GM12891 (cell line): ENCODE measurements at regions not wholly inside any gene's neighbourhood (a gene's known extent, or its start where the extent isn't known, plus 50 kb on each side); places are given as distances from the start of the nearest gene placed in this dataset.
"Not testable (repeated sequence)": the region's sequence is repeated elsewhere in the genome, so short reads cannot be mapped to it uniquely, and the experiment has no call there.

ENCODE experiments used
- DNase-seq: peaks from one replicate; pipeline ENCODE4 v3.0.0; 2011; ENCODE audit warnings: low spot score; ENCODE audit not compliant: insufficient read length
- FAIRE-seq: peaks from 2 replicates; lab custom pipeline; 2011; peaks lifted over from hg19 to GRCh38; lab: Jason Lieb, UNC
- PAX5 ChIP-seq: IDR thresholded peaks from 2 replicates; pipeline ENCODE4 v1.6.1; 2011; ENCODE audit warnings: low read length, moderate library complexity, mild to moderate bottlenecking; ENCODE audit not compliant: insufficient read depth, severe bottlenecking
- POLR2A ChIP-seq: IDR thresholded peaks from 2 replicates; pipeline ENCODE4 v1.6.1; 2011; ENCODE audit warnings: low read depth, low read length, control low read depth
- POLR2AphosphoS5 ChIP-seq: IDR thresholded peaks from 2 replicates; pipeline ENCODE4 v1.6.1; 2011; ENCODE audit warnings: low read depth, low read length, control low read depth
- POU2F2 ChIP-seq: IDR thresholded peaks from 2 replicates; pipeline ENCODE4 v1.6.1; 2011; ENCODE audit warnings: low read depth, mild to moderate bottlenecking, control low read depth, low read length, moderate library complexity
- SPI1 ChIP-seq: IDR thresholded peaks from 2 replicates; pipeline ENCODE4 v1.6.1; 2011; ENCODE audit warnings: low read depth, low read length, control low read depth
- TAF1 ChIP-seq: IDR thresholded peaks from 2 replicates; pipeline ENCODE4 v1.6.1; 2011; ENCODE audit warnings: low read depth, low read length, control low read depth

DNA sequence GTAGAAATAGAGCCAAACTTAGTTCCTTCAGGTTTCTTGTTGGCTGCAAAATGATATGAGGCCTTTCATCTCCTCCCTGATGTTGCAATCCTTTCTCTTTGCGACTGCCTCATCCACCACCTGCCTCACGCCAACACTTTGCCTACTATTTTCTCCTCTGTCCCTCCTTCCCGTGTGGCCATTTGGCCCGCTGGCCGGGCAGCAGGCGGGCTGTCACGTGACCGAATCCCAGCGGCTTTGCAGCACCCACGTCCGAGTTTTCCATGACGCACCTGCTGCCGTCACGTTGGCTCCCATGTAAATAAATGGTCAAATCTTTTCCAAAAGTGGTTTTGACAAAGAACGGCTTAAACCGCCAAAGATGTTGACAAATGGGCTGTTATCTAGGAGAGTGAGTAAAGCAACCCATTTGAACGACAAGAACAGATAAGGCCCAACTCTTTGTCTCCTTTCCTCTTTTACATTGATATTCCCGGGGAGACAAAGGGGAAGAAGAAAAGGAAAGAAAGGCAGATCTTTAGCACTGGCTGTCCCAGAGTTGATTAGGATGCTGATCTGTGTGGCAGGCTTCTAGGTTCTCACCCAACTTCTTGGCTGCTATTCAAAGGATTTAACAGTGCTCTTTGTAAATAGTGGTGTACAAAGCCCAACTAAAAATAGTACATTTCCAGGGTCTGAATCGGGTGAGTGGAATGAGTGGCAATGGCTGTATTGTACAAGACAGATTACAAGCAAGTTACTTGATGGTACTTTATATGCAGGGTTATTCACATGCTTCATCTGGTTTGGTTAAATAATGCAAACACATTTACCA is 174.2 kb upstream of the JADE1 start:
- TF ChIP-seq POLR2A, result no peak
- no peak for TF ChIP-seq POLR2AphosphoS5
- no peak for TF ChIP-seq TAF1
- TF ChIP-seq PAX5, result no peak
- no peak for TF ChIP-seq POU2F2
- no peak for TF ChIP-seq SPI1
- DNase-seq, result no peak
- FAIRE-seq, result no peak

- DNase-seq (no peak), FAIRE-seq (no peak)
- TF ChIP-seq SPI1 (no peak), PAX5 (no peak), POLR2A (no peak), POLR2AphosphoS5 (no peak), TAF1 (no peak), POU2F2 (no peak)
These were observed 176.4 kb upstream of the JADE1 start for GRCh38 chr4:128633067-128633466.

- TF ChIP-seq TAF1 (no peak), POLR2AphosphoS5 (no peak), POLR2A (no peak), POU2F2 (no peak)
- FAIRE-seq (no peak), DNase-seq (no peak)
These were observed 178.6 kb upstream of the JADE1 start for GRCh38 chr4:128630871-128631270.

- no peak for TF ChIP-seq POU2F2
- TF ChIP-seq POLR2AphosphoS5, result no peak
- TF ChIP-seq SPI1, result no peak
- DNase-seq (no peak), FAIRE-seq (no peak)
These were observed 185.8 kb upstream of the JADE1 start for GRCh38 chr4:128623508-128624215.

- DNase-seq, FAIRE-seq: not testable (repeated sequence)
These were observed 189.1 kb upstream of the JADE1 start for GRCh38 chr4:128620279-128620965.

GRCh38 chr4:128615197-128615596 is 194.3 kb upstream of the JADE1 start:
- no peak for FAIRE-seq
- no peak for DNase-seq
- TF ChIP-seq SPI1 (no peak), TAF1 (no peak), POU2F2 (no peak), POLR2A (no peak), POLR2AphosphoS5 (no peak), PAX5 (no peak)

GRCh38 chr4:128608006-128608405 is 201.5 kb upstream of the JADE1 start:
- no peak for DNase-seq
- TF ChIP-seq POLR2AphosphoS5 (no peak), PAX5 (no peak), POU2F2 (no peak), SPI1 (no peak), TAF1 (no peak), POLR2A (no peak)
- FAIRE-seq, result no peak

GRCh38 chr4:128606173-128606572 is 203.3 kb upstream of the JADE1 start:
- TF ChIP-seq POU2F2 (no peak), TAF1 (no peak), POLR2AphosphoS5 (no peak), SPI1 (no peak), PAX5 (no peak), POLR2A (no peak)
- DNase-seq, result no peak
- FAIRE-seq, result no peak

- FAIRE-seq, result no peak
These were observed 204.7 kb upstream of the JADE1 start for GRCh38 chr4:128604840-128605239.

DNA sequence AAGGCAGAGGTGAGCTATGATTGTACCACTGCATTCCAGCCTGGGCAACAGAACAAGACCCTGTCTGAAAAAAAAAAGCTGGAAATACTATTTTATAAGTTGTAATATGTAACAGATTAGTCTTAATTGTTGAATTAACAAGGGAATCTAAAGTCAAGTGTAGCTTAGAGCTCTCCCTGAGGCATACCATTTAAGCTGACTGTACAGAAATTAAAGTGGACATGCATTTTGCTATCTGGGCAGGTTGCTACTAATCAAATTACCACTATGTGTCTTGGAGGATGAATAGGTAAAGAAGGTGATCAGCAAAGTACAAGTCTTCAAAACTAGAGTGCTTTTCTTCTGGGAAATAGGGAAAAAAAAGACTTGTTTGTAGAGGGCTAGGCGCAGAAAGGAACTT is 205.3 kb upstream of the JADE1 start:
- TF ChIP-seq POLR2A (no peak), SPI1 (no peak), TAF1 (no peak), POLR2AphosphoS5 (no peak), PAX5 (no peak), POU2F2 (no peak)
- no peak for FAIRE-seq
- no peak for DNase-seq

More at GRCh38 chr4:128604840-128605239, 204.7 kb upstream of the JADE1 start:
- TF ChIP-seq PAX5 (no peak), TAF1 (no peak), SPI1 (no peak), POLR2AphosphoS5 (no peak), POU2F2 (no peak), POLR2A (no peak)
- DNase-seq, result no peak
